IMR-90 (cell line): ENCODE measurements at regions not wholly inside any gene's neighbourhood (a gene's known extent, or its start where the extent isn't known, plus 50 kb on each side); places are given as distances from the start of the nearest gene placed in this dataset.

Experiments used
- ATAC-seq: fragments of 200-7000 bp; cut with Tn5 transposase; 2 replicates; pipeline ENCODE4 v1.9.1; 2020; ENCODE audit warnings: low read depth, mild to moderate bottlenecking, moderate library complexity
- BruUV-seq: library from RNA; stranded (reverse); fragments of 400-500 nt; replicated peaks from 2 replicates; lab custom pipeline; 2021; lab: Mats Ljungman, UMichigan
- CTCF ChIA-PET: fragments of 300-600 bp; formaldehyde crosslinking; extraction: SDS; loops from one replicate; lab custom pipeline; 2021; ENCODE audit warnings: antibody characterized with exemption; lab: Yijun Ruan, JAX
- POLR2A ChIA-PET: fragments of 300-600 bp; sonication (Branson Sonifier 250); formaldehyde crosslinking; loops from one replicate; lab custom pipeline; 2022; ENCODE audit warnings: antibody characterized with exemption; ENCODE audit not compliant: unreplicated experiment; lab: Charles Lee
- DNase-seq: peaks from one replicate; pipeline ENCODE4 v3.0.0; 2013
- H2AFZ ChIP-seq: replicated peaks from 2 replicates; pipeline ENCODE3; 2013; ENCODE audit warnings: low read length, mild to moderate bottlenecking; ENCODE audit not compliant: poor library complexity
- H2AK5ac ChIP-seq: 2 replicates; pipeline ENCODE4 v1.6.1; 2013; ENCODE audit warnings: low read depth, low read length, inconsistent platforms
- H2AK9ac ChIP-seq: replicated peaks from 2 replicates; pipeline ENCODE3; 2013; ENCODE audit warnings: mild to moderate bottlenecking, low read depth, low read length, moderate library complexity; ENCODE audit not compliant: poor library complexity
- H2BK120ac ChIP-seq: 2 replicates; pipeline ENCODE4 v1.6.1; 2013; ENCODE audit warnings: low read depth, low read length, inconsistent platforms
- H2BK15ac ChIP-seq: 3 replicates; pipeline ENCODE4 v1.6.1; 2013; ENCODE audit warnings: low read depth, low read length, inconsistent platforms
- H2BK20ac ChIP-seq: 2 replicates; pipeline ENCODE4 v1.6.1; 2013; ENCODE audit warnings: low read depth, mild to moderate bottlenecking, inconsistent platforms, low read length, moderate library complexity
- H2BK5ac ChIP-seq: 2 replicates; pipeline ENCODE4 v1.6.1; 2013; ENCODE audit warnings: mild to moderate bottlenecking, low read depth, low read length, inconsistent platforms; ENCODE audit not compliant: poor library complexity, severe bottlenecking
- H3K14ac ChIP-seq: replicated peaks from 2 replicates; pipeline ENCODE4 v1.6.1; 2013; ENCODE audit warnings: low read depth, low read length, inconsistent platforms
- H3K18ac ChIP-seq: 2 replicates; pipeline ENCODE4 v1.6.1; 2013; ENCODE audit warnings: low read depth, low read length, control low read depth
- H3K23ac ChIP-seq: 2 replicates; pipeline ENCODE4 v1.6.1; 2013; ENCODE audit warnings: low read depth, low read length, inconsistent platforms
- H3K27ac ChIP-seq: 2 replicates; pipeline ENCODE4 v1.5.1; 2013; ENCODE audit warnings: mild to moderate bottlenecking, control low read depth, low read length; ENCODE audit not compliant: insufficient read depth
- H3K27me3 ChIP-seq: 2 replicates; pipeline ENCODE4 v1.6.1; 2013; ENCODE audit warnings: low read length; ENCODE audit not compliant: control insufficient read depth, insufficient read depth
- H3K36me3 ChIP-seq: 2 replicates; pipeline ENCODE4 v1.6.1; 2013; ENCODE audit warnings: low read length, mixed read lengths; ENCODE audit not compliant: control insufficient read depth, insufficient read depth
- H3K4ac ChIP-seq: 2 replicates; pipeline ENCODE4 v1.6.1; 2013; ENCODE audit warnings: low read depth, low read length, inconsistent platforms
- H3K4me1 ChIP-seq: 2 replicates; pipeline ENCODE4 v1.6.1; 2013; ENCODE audit warnings: low read length, mixed read lengths; ENCODE audit not compliant: control insufficient read depth, insufficient read depth
- H3K4me2 ChIP-seq: 2 replicates; pipeline ENCODE4 v1.6.1; 2013; ENCODE audit warnings: low read depth, mild to moderate bottlenecking, control low read depth, low read length, moderate library complexity
- H3K4me3 ChIP-seq: 2 replicates; pipeline ENCODE4 v1.5.1; 2013; ENCODE audit warnings: low read depth, mild to moderate bottlenecking, control low read depth, low read length, moderate library complexity; ENCODE audit not compliant: insufficient read depth
- H3K56ac ChIP-seq: 2 replicates; pipeline ENCODE4 v1.6.1; 2013; ENCODE audit warnings: low read length, inconsistent platforms; ENCODE audit not compliant: insufficient read depth; ENCODE audit errors: extremely low read depth
- H3K79me1 ChIP-seq, 2 experiments: 2 replicates each; pipeline ENCODE4 v1.6.1; 2013; ENCODE audit warnings: low read length in 2 of 2, inconsistent platforms in 1 of 2, low read depth in 1 of 2
- H3K9ac ChIP-seq: 2 replicates; pipeline ENCODE4 v1.6.1; 2013; ENCODE audit warnings: low read depth, low read length, control low read depth
- H3K9me1 ChIP-seq: 2 replicates; pipeline ENCODE4 v1.6.1; 2013; ENCODE audit warnings: low read length, inconsistent platforms; ENCODE audit not compliant: insufficient read depth
- H3K9me3 ChIP-seq: 2 replicates; pipeline ENCODE4 v1.6.1; 2013; ENCODE audit warnings: low read length; ENCODE audit not compliant: control insufficient read depth, insufficient read depth
- H4K20me1 ChIP-seq: 2 replicates; pipeline ENCODE4 v1.6.1; 2013; ENCODE audit warnings: low read length, inconsistent platforms; ENCODE audit not compliant: insufficient read depth
- H4K5ac ChIP-seq: 2 replicates; pipeline ENCODE4 v1.6.1; 2013; ENCODE audit warnings: mild to moderate bottlenecking, low read depth, low read length, control low read depth
- H4K8ac ChIP-seq, 2 experiments: 2 replicates each; pipeline ENCODE4 v1.6.1; 2013; ENCODE audit warnings: low read depth in 2 of 2, low read length in 2 of 2, control low read depth in 1 of 2, inconsistent platforms in 1 of 2
- H4K91ac ChIP-seq: 2 replicates; pipeline ENCODE4 v1.6.1; 2013; ENCODE audit warnings: low read depth, low read length, inconsistent platforms; ENCODE audit not compliant: insufficient read depth
- BHLHE40 ChIP-seq: fragments of 150-350 bp; IDR thresholded peaks from 2 replicates; pipeline ENCODE4 v1.6.1; 2016; ENCODE audit warnings: mild to moderate bottlenecking, low read depth, low read length
- CEBPB ChIP-seq: IDR thresholded peaks from 2 replicates; pipeline ENCODE4 v1.6.1; 2012; ENCODE audit warnings: low read depth, low read length, improper control_type of control experiment
- CHD1 ChIP-seq: IDR thresholded peaks from 2 replicates; pipeline ENCODE4 v1.6.1; 2012; ENCODE audit warnings: low read depth, low read length, improper control_type of control experiment
- FOS ChIP-seq: fragments of 150-350 bp; IDR thresholded peaks from 2 replicates; pipeline ENCODE4 v1.6.1; 2016; ENCODE audit warnings: low read depth, low read length
- MAFK ChIP-seq: IDR thresholded peaks from 2 replicates; pipeline ENCODE4 v1.6.1; 2012; ENCODE audit warnings: low read depth, low read length, improper control_type of control experiment
- MAZ ChIP-seq: IDR thresholded peaks from 2 replicates; pipeline ENCODE4 v1.6.1; 2012; ENCODE audit warnings: low read depth, mild to moderate bottlenecking, low read length, improper control_type of control experiment, moderate library complexity, borderline replicate concordance
- MXI1 ChIP-seq: IDR thresholded peaks from 2 replicates; pipeline ENCODE4 v1.6.1; 2012; ENCODE audit warnings: low read depth, mild to moderate bottlenecking, low read length, moderate library complexity, borderline replicate concordance
- NFE2L2 ChIP-seq: fragments of 150-350 bp; IDR thresholded peaks from 2 replicates; pipeline ENCODE4 v1.6.1; 2016; ENCODE audit warnings: low read depth, mild to moderate bottlenecking, low read length
- POLR2A ChIP-seq: IDR thresholded peaks from 2 replicates; pipeline ENCODE4 v1.6.1; 2012; ENCODE audit warnings: mild to moderate bottlenecking, low read depth, low read length
- RAD21 ChIP-seq: IDR thresholded peaks from 2 replicates; pipeline ENCODE4 v1.6.1; 2012; ENCODE audit warnings: low read length, improper control_type of control experiment
- RCOR1 ChIP-seq: IDR thresholded peaks from 2 replicates; pipeline ENCODE4 v1.6.1; 2012; ENCODE audit warnings: mild to moderate bottlenecking, low read length, improper control_type of control experiment; ENCODE audit not compliant: insufficient replicate concordance
- RFX5 ChIP-seq: IDR thresholded peaks from 2 replicates; pipeline ENCODE4 v1.8.0; 2012; ENCODE audit warnings: low read depth, mild to moderate bottlenecking, low read length, moderate library complexity
- SMC3 ChIP-seq: fragments of 150-350 bp; IDR thresholded peaks from 2 replicates; pipeline ENCODE4 v1.6.1; 2016; ENCODE audit warnings: low read depth, mild to moderate bottlenecking, antibody characterized with exemption, low read length, moderate library complexity
- USF2 ChIP-seq: fragments of 150-350 bp; IDR thresholded peaks from 2 replicates; pipeline ENCODE4 v1.6.1; 2017; ENCODE audit warnings: mild to moderate bottlenecking, antibody characterized with exemption, low read length, low read depth
- WGBS, 2 experiments: methylation state at CpG; one replicate each; pipeline versions ENCODE4 v1.1.5 to v1.1.7; 2013; ENCODE audit warnings: missing lambda C conversion rate in 2 of 2; ENCODE audit not compliant: insufficient read length in 1 of 2; ENCODE audit errors: extremely low coverage in 2 of 2; 5-methylcytosine and 5-hydroxymethylcytosine counted together
- dilution Hi-C: fragments of 300-500 bp; cut with HindIII; formaldehyde crosslinking; loops from one replicate; pipeline ENCODE4 v1.14.3; 2018; ENCODE audit warnings: low sequenced_read_pairs; ENCODE audit not compliant: unreplicated experiment
- in situ Hi-C: fragments of 300-500 bp; cut with MboI; formaldehyde crosslinking; loops from 3 replicates; pipeline ENCODE4 v1.14.3; 2019; ENCODE audit warnings: low sequenced_read_pairs, inconsistent platforms, mixed read lengths
- intact Hi-C: fragments of 100-400 bp; cut with micrococcal nuclease; formaldehyde crosslinking; loops from 2 replicates; pipeline ENCODE4 v1.10.0; 2022
- TF ChIP-seq, protein P1 (sequence below): fragments of 150-350 bp; IDR thresholded peaks from 2 replicates; pipeline ENCODE4 v1.6.1; 2016; ENCODE audit warnings: low read depth, mild to moderate bottlenecking, low read length, moderate library complexity, borderline replicate concordance
- TF ChIP-seq, protein P2 (sequence below): conservative IDR thresholded peaks from 2 replicates; pipeline ENCODE4 v1.5.1; 2012; ENCODE audit warnings: mild to moderate bottlenecking, low read depth, low read length, improper control_type of control experiment

DNA sequence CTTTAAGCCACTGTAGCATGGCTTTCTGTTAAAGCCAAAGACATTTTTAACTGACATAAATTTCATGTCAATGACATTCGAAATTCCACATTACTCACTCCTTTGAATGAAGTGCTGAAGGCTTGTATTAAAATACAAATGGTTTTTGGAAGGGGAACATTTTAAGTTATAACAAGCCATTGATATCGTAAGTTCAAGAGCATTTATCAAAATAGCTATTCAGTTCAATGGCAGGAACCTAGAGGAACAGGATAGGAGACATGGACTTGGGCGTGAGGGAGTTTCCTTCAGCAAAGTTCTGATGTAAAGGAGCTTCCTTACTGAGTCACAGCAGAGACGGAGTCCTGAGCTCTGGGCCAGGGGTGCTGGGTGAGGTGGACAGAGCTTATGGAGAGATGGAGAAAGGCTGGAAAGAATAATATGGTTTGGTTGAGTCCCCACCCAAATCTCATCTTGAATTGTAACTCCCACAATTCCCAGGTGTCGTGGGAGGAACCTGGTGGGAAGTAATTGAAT, 631.8 kb downstream of the BNC2 start:
- Histone ChIP-seq H3K9ac (no peak overlapping the region), H3K18ac (no peak overlapping the region), H3K14ac (no peak overlapping the region), H2BK120ac (no peak overlapping the region), H4K5ac (no peak overlapping the region), H2BK15ac (peak overlapping the region; percentile 21; the same call in 1 of the 3 replicates), H3K23ac (no peak overlapping the region), H4K91ac (no peak overlapping the region), H3K27ac (no peak overlapping the region), H3K9me1 (peaks cover 12% of the 10 kb centered on the region), H2BK5ac (no peak overlapping the region), H3K79me1 (no peaks in the 10 kb centered on the region), H4K20me1 (no peaks in the 10 kb centered on the region), H2BK20ac (no peak overlapping the region), H4K8ac (no peak overlapping the region), H2AFZ (no peak overlapping the region), H2AK9ac (no peak overlapping the region), H3K4me2 (no peak overlapping the region), H2AK5ac (peak overlapping the region; percentile 39; the same call in 1 of the 2 replicates), H3K9me3 (peaks cover 12% of the 10 kb centered on the region), H3K4me1 (peaks cover 14% of the 10 kb centered on the region), H3K4ac (no peak overlapping the region), H3K27me3 (peaks cover 3% of the 10 kb centered on the region; the same call in 1 of the 2 replicates), H3K36me3 (no peaks in the 10 kb centered on the region), H3K56ac (no peak overlapping the region), H3K4me3 (no peak overlapping the region)
- in situ Hi-C loops (no loop called here), dilution Hi-C loops (no loop called here), intact Hi-C loops (no loop called here)
- POLR2A ChIA-PET = no interaction called here
- CTCF ChIA-PET = interaction anchor here (0.6 kb wide), 1 partner anchor 339 kb away, joined by 3 read pairs; no protein-coding TSS in a partner anchor
- ATAC-seq (no peak), DNase-seq (no peak)
- no TSS peak for BruUV-seq
- WGBS, 2 experiments = 100% methylated on average over 1 of the region's 5 CpGs; no CpG with 5 or more reads in 1 of the 2 experiments
- TF ChIP-seq USF2 (no peak), MXI1 (no peak), RFX5 (no peak), NFE2L2 (no peak), MAZ (no peak), POLR2A (no peak), FOS (no peak), CEBPB (no peak), BHLHE40 (no peak), SMC3 (no peak), CHD1 (no peak), RCOR1 (no peak), RAD21 (no peak), MAFK (no peak)
- TF ChIP-seq, protein P1, sequence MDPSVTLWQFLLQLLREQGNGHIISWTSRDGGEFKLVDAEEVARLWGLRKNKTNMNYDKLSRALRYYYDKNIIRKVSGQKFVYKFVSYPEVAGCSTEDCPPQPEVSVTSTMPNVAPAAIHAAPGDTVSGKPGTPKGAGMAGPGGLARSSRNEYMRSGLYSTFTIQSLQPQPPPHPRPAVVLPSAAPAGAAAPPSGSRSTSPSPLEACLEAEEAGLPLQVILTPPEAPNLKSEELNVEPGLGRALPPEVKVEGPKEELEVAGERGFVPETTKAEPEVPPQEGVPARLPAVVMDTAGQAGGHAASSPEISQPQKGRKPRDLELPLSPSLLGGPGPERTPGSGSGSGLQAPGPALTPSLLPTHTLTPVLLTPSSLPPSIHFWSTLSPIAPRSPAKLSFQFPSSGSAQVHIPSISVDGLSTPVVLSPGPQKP = no peak
- TF ChIP-seq, protein P2, sequence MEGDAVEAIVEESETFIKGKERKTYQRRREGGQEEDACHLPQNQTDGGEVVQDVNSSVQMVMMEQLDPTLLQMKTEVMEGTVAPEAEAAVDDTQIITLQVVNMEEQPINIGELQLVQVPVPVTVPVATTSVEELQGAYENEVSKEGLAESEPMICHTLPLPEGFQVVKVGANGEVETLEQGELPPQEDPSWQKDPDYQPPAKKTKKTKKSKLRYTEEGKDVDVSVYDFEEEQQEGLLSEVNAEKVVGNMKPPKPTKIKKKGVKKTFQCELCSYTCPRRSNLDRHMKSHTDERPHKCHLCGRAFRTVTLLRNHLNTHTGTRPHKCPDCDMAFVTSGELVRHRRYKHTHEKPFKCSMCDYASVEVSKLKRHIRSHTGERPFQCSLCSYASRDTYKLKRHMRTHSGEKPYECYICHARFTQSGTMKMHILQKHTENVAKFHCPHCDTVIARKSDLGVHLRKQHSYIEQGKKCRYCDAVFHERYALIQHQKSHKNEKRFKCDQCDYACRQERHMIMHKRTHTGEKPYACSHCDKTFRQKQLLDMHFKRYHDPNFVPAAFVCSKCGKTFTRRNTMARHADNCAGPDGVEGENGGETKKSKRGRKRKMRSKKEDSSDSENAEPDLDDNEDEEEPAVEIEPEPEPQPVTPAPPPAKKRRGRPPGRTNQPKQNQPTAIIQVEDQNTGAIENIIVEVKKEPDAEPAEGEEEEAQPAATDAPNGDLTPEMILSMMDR = no peak
